Gastrocnemius medialis (tissue), 4 donors: ENCODE measurements at regions not wholly inside any gene's neighbourhood (a gene's known extent, or its start where the extent isn't known, plus 50 kb on each side); places are given as distances from the start of the nearest gene placed in this dataset.

Source experiments
- ATAC-seq, 2 donors: fragments of 150-250 bp; one replicate each; pipeline ENCODE4 v1.9.1; 2016
- DNase-seq, 2 donors: peaks; one replicate each; pipeline ENCODE4 v3.0.0-alpha.2; 2019
- H3K27ac ChIP-seq, 4 donors: fragments of 200-600 bp; sonication (generic); 1 replicate in 1 of 4; 2 replicates in 3 of 4; pipeline ENCODE4 v1.5.1; 2016 to 2018; ENCODE audit warnings: mild to moderate bottlenecking in 2 of 4, moderate library complexity in 1 of 4
- H3K27me3 ChIP-seq, 3 donors: fragments of 200-600 bp; sonication (generic) in 2 of 3; 1 replicate in 1 of 3; 2 replicates in 2 of 3; pipeline versions ENCODE4 v1.5.1 to v1.6.0; 2016 to 2019; ENCODE audit warnings: mild to moderate bottlenecking in 1 of 3, moderate library complexity in 1 of 3
- H3K36me3 ChIP-seq, 2 donors: fragments of 200-600 bp; sonication (generic) in 1 of 2; one replicate each; pipeline ENCODE4 v1.5.1; 2017 to 2018
- H3K4me1 ChIP-seq, 2 donors: fragments of 200-600 bp; sonication (generic) in 1 of 2; one replicate each; pipeline ENCODE4 v1.5.1; 2016 to 2017; ENCODE audit warnings: mild to moderate bottlenecking in 2 of 2
- H3K4me3 ChIP-seq, 4 donors: fragments of 200-600 bp; sonication (generic) in 3 of 4; 1 replicate in 1 of 4; 2 replicates in 3 of 4; pipeline ENCODE4 v1.5.1; 2016 to 2019; ENCODE audit warnings: mild to moderate bottlenecking in 2 of 4
- H3K9me3 ChIP-seq, 3 donors: fragments of 200-600 bp; sonication (generic) in 2 of 3; 1 replicate in 1 of 3; 2 replicates in 2 of 3; pipeline ENCODE4 v1.5.1; 2016 to 2019
- CTCF ChIP-seq, 5 experiments: fragments of 450-650 bp in 3 of 5; fragments of 200-600 bp in 2 of 5; sonication (generic) in 2 of 5; IDR thresholded peaks in 4 of 5; conservative IDR thresholded peaks in 1 of 5; 1 replicate in 4 of 5; 2 replicates in 1 of 5; pipeline ENCODE4 v1.5.1; 2016 to 2019; ENCODE audit warnings: antibody characterized with exemption in 5 of 5, mild to moderate bottlenecking in 3 of 5, moderate library complexity in 3 of 5
- POLR2A ChIP-seq, 2 donors: fragments of 450-650 bp; IDR thresholded peaks; one replicate each; pipeline ENCODE4 v1.6.1; 2017; ENCODE audit warnings: antibody characterized with exemption in 2 of 2, mild to moderate bottlenecking in 2 of 2, moderate library complexity in 2 of 2
- in situ Hi-C, 4 donors: fragments of 200-750 bp; cut with MboI; loops; one replicate each; pipeline versions ENCODE4 v1.15.0 to v1.8.0; 2017; ENCODE audit warnings: low sequenced_read_pairs in 4 of 4
- intact Hi-C: fragments of 100-400 bp; cut with DNase I; formaldehyde crosslinking; loops from one replicate; pipeline ENCODE4 v1.15.1; 2023; ENCODE audit warnings: low total_unique reads

- in situ Hi-C loops (no loop called here), intact Hi-C loops (no loop called here)
- H3K27me3 ChIP-seq = no peaks in the 10 kb centered on the region
- H3K9me3 ChIP-seq = no peaks in the 10 kb centered on the region
- TF ChIP-seq POLR2A (IDR thresholded peaks at IDR 0.05) (no peak), CTCF (IDR thresholded peaks at IDR 0.05 in 4 of 5, conservative IDR thresholded peaks at IDR 0.05 in 1 of 5) (no peak)
- no peak for DNase-seq
- no peak overlapping the region for H3K4me3 ChIP-seq
- H3K4me1 ChIP-seq = no peaks in the 10 kb centered on the region
- H3K36me3 ChIP-seq = no peaks in the 10 kb centered on the region
- H3K27ac ChIP-seq = no peak overlapping the region
- ATAC-seq = no peak
Measured at GRCh38 chr2:102943251-102943650, 181.4 kb downstream of the TMEM182 start.

GRCh38 chr2:102950371-102950946 is 188.6 kb downstream of the TMEM182 start:
- Histone ChIP-seq H3K27me3 (no peaks in the 10 kb centered on the region), H3K27ac (no peak overlapping the region), H3K4me3 (no peak overlapping the region), H3K9me3 (no peaks in the 10 kb centered on the region), H3K36me3 (no peaks in the 10 kb centered on the region), H3K4me1 (no peaks in the 10 kb centered on the region)
- DNase-seq = no peak
- ATAC-seq = no peak
- in situ Hi-C loops = no loop called here
- intact Hi-C loops = no loop called here
- TF ChIP-seq POLR2A (IDR thresholded peaks at IDR 0.05) (no peak), CTCF (IDR thresholded peaks at IDR 0.05 in 4 of 5, conservative IDR thresholded peaks at IDR 0.05 in 1 of 5) (no peak)

GRCh38 chr2:102951249-102951648 is 189.4 kb downstream of the TMEM182 start:
- ATAC-seq (no peak), DNase-seq (no peak)
- H3K36me3 ChIP-seq = no peaks in the 10 kb centered on the region
- TF ChIP-seq POLR2A (IDR thresholded peaks at IDR 0.05) (no peak), CTCF (IDR thresholded peaks at IDR 0.05 in 4 of 5, conservative IDR thresholded peaks at IDR 0.05 in 1 of 5) (no peak)
- no peaks in the 10 kb centered on the region for H3K9me3 ChIP-seq
- H3K4me1 ChIP-seq = no peaks in the 10 kb centered on the region
- intact Hi-C loops = no loop called here
- no peaks in the 10 kb centered on the region for H3K27me3 ChIP-seq
- in situ Hi-C loops = no loop called here
- H3K4me3 ChIP-seq = no peak overlapping the region
- no peak overlapping the region for H3K27ac ChIP-seq

DNA sequence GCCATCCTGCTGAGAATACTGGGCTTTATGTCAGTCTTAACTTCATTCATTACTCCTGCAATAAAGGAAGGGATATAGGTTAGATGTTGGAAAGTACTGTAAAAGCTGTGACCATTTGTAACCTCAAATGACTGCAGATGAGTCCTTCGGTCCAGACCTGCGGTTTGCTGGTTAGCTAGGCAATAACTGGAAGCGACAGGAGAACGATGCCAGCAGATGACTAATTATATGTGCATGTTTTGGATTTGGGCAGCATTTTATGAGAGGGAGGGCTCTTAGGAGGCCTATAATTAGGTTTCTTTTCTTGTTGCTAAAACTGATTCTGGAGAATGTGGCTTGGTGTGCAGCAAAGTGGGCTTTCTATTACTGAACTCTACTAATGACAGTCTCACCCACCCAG is 205.6 kb downstream of the TMEM182 start:
- Histone ChIP-seq H3K27ac (no peak overlapping the region), H3K9me3 (no peaks in the 10 kb centered on the region), H3K27me3 (no peaks in the 10 kb centered on the region), H3K36me3 (no peaks in the 10 kb centered on the region), H3K4me1 (no peaks in the 10 kb centered on the region), H3K4me3 (no peak overlapping the region)
- TF ChIP-seq POLR2A (IDR thresholded peaks at IDR 0.05) (no peak), CTCF (IDR thresholded peaks at IDR 0.05 in 4 of 5, conservative IDR thresholded peaks at IDR 0.05 in 1 of 5) (no peak)
- ATAC-seq (no peak), DNase-seq (no peak)
- intact Hi-C loops = no loop called here
- in situ Hi-C loops = no loop called here

GRCh38 chr2:102968375-102968774 is 206.5 kb downstream of the TMEM182 start:
- in situ Hi-C loops = no loop called here
- intact Hi-C loops = no loop called here
- no peaks in the 10 kb centered on the region for H3K27me3 ChIP-seq
- no peaks in the 10 kb centered on the region for H3K4me1 ChIP-seq
- no peaks in the 10 kb centered on the region for H3K9me3 ChIP-seq
- no peaks in the 10 kb centered on the region for H3K36me3 ChIP-seq
- no peak overlapping the region for H3K27ac ChIP-seq
- TF ChIP-seq POLR2A (IDR thresholded peaks at IDR 0.05) = no peak
- TF ChIP-seq CTCF (IDR thresholded peaks at IDR 0.05 in 4 of 5, conservative IDR thresholded peaks at IDR 0.05 in 1 of 5) = no peak
- H3K4me3 ChIP-seq = no peak overlapping the region
- DNase-seq (no peak), ATAC-seq (no peak)
